ENCODE measurements at regions not wholly inside any gene's neighbourhood (a gene's known extent, or its start where the extent isn't known, plus 50 kb on each side); places are given as distances from the start of the nearest gene placed in this dataset.

GRCh38 chr4:10333942-10334341, 123.3 kb downstream of the ZNF518B start:
- intact Hi-C loops (cut with DNase I): no loop called here
- DNase-seq (no peak), ATAC-seq (no peak)
- Histone ChIP-seq H3K4me1 (no peaks in the 10 kb centered on the region), H3K4me3 (no peak overlapping the region), H3K9me3 (peaks cover 0 to 5% (median 0%) of the 10 kb centered on the region in 11 donors), H3K36me3 (no peaks in the 10 kb centered on the region), H3K27me3 (peaks cover 0 to 9% (median 4%) of the 10 kb centered on the region in 7 donors), H3K27ac (no peak overlapping the region)
- WGBS, 2 donors: 51 to 59% methylated on average over 1 of the region's 1 CpG
- TF ChIP-seq CTCF (IDR thresholded peaks at IDR 0.05): no peak

GRCh38 chr4:10326075-10326474, 131.2 kb downstream of the ZNF518B start:
- no peak overlapping the region for H3K27ac ChIP-seq
- no peak for DNase-seq
- no peak for TF ChIP-seq CTCF (IDR thresholded peaks at IDR 0.05)
- H3K4me3 ChIP-seq: no peak overlapping the region
- no peaks in the 10 kb centered on the region for H3K9me3 ChIP-seq
- intact Hi-C loops (cut with DNase I): no loop called here
- 89 to 90% methylated on average over 5 of the region's 5 CpGs for WGBS, 2 donors
- no peaks in the 10 kb centered on the region for H3K4me1 ChIP-seq
- no peak for ATAC-seq
- no peaks in the 10 kb centered on the region for H3K36me3 ChIP-seq
- peaks cover 0 to 13% (median 6%) of the 10 kb centered on the region in 7 donors for H3K27me3 ChIP-seq

GRCh38 chr4:10321931-10322330, 135.3 kb downstream of the ZNF518B start:
- no peak overlapping the region for H3K27ac ChIP-seq
- no peaks in the 10 kb centered on the region for H3K9me3 ChIP-seq
- DNase-seq (no peak), ATAC-seq (no peak)
- H3K27me3 ChIP-seq: peaks cover 0 to 13% (median 6%) of the 10 kb centered on the region in 7 donors
- no peaks in the 10 kb centered on the region for H3K4me1 ChIP-seq
- intact Hi-C loops (cut with DNase I): no loop called here
- H3K4me3 ChIP-seq: no peak overlapping the region
- no peak for TF ChIP-seq CTCF (IDR thresholded peaks at IDR 0.05)
- 51 to 52% methylated on average over 2 of the region's 2 CpGs for WGBS, 2 donors
- H3K36me3 ChIP-seq: no peaks in the 10 kb centered on the region

GRCh38 chr4:10320130-10320529, 137.1 kb downstream of the ZNF518B start:
- Histone ChIP-seq H3K36me3 (no peaks in the 10 kb centered on the region), H3K4me3 (no peak overlapping the region), H3K27me3 (peaks cover 0 to 8% (median 6%) of the 10 kb centered on the region in 7 donors), H3K4me1 (no peaks in the 10 kb centered on the region), H3K27ac (no peak overlapping the region), H3K9me3 (no peaks in the 10 kb centered on the region)
- intact Hi-C loops (cut with DNase I): no loop called here
- no peak for DNase-seq
- ATAC-seq: no peak
- WGBS, 2 donors: 77 to 81% methylated on average over 4 of the region's 4 CpGs
- TF ChIP-seq CTCF (IDR thresholded peaks at IDR 0.05): no peak
